Parathyroid adenoma (tissue), 2 donors: ENCODE measurements at regions not wholly inside any gene's neighbourhood (a gene's known extent, or its start where the extent isn't known, plus 50 kb on each side); places are given as distances from the start of the nearest gene placed in this dataset.

Source experiments
- H2AFZ ChIP-seq: fragments of 300-600 bp; sonication (generic); one replicate; pipeline ENCODE4 v1.7.0; 2017; ENCODE audit warnings: antibody characterized with exemption, mild to moderate bottlenecking
- H3K27ac ChIP-seq: fragments of 300-600 bp; sonication (generic); one replicate; pipeline ENCODE4 v1.7.0; 2017
- H3K27me3 ChIP-seq: fragments of 300-600 bp; sonication (generic); one replicate; pipeline ENCODE4 v1.7.0; 2017; ENCODE audit warnings: low read length; ENCODE audit not compliant: control insufficient read depth, insufficient read depth
- H3K36me3 ChIP-seq: fragments of 300-600 bp; sonication (generic); one replicate; pipeline ENCODE4 v1.7.0; 2017; ENCODE audit warnings: low read length; ENCODE audit not compliant: control insufficient read depth, insufficient read depth
- H3K4me1 ChIP-seq: fragments of 300-600 bp; sonication (generic); one replicate; pipeline ENCODE4 v1.7.0; 2017; ENCODE audit warnings: control low read depth
- H3K4me2 ChIP-seq: fragments of 300-600 bp; sonication (generic); one replicate; pipeline ENCODE4 v1.7.0; 2017; ENCODE audit warnings: low read length
- H3K4me3 ChIP-seq: fragments of 300-600 bp; sonication (generic); one replicate; pipeline ENCODE4 v1.7.0; 2017; ENCODE audit warnings: low read depth, low read length
- H3K79me2 ChIP-seq: fragments of 300-600 bp; sonication (generic); one replicate; pipeline ENCODE4 v1.7.0; 2017; ENCODE audit warnings: control low read depth
- H3K9ac ChIP-seq: fragments of 300-600 bp; sonication (generic); one replicate; pipeline ENCODE4 v1.7.0; 2017; ENCODE audit warnings: mild to moderate bottlenecking
- H3K9me3 ChIP-seq: fragments of 300-600 bp; sonication (generic); one replicate; pipeline ENCODE4 v1.7.0; 2017; ENCODE audit warnings: low read length; ENCODE audit not compliant: control insufficient read depth
- TF ChIP-seq, protein P1 (sequence below): fragments of 300-600 bp; sonication (generic); IDR thresholded peaks from one replicate; pipeline ENCODE4 v1.7.0; 2017; ENCODE audit warnings: antibody characterized with exemption, mild to moderate bottlenecking
- donor health status: primary hyperparathyroidism.

DNA sequence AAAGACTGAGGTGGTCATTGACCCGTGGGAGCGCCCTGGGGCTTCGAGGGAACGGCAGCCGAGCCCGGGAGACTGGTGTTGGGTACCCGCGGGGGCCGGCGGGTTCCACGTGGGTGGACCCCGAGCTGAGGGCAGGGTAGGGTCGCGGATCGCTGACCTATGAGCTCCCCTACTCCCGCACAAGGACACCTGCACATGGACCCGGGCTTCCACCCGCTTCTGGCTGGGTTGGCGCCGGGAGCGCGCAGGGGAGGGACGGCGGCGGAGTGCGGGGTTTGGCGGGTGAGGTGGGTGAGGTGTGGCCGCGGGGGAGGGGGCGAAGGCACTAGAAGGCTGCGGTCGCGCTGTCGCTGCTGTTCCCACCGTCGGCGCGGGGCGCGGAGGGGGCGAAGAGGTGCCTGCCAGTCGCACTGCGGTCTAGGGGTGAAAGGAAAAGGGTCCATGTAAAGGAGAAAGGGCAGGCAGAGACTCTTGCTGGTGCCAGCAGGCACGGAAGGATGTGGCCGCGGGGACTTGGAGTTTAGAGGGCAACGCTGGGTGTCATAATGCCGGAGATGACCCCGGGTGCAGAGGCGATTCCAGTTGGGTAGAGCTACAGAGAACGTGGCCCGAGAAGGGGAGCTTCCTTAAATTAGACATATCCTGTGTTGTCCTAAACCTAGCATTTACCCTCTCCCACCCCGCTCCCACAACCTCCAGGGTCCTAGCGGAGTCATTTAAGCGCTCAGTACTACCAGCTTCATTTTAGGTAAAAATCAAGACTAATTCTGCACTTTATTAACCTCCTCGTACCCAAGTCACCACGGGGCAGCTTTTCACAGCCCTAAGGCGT lies 245.9 kb upstream of the TOPAZ1 start:
- H3K27ac ChIP-seq: no peak overlapping the region
- no peak overlapping the region for H3K9ac ChIP-seq
- H3K4me3 ChIP-seq: no peak overlapping the region
- TF ChIP-seq, protein P1, sequence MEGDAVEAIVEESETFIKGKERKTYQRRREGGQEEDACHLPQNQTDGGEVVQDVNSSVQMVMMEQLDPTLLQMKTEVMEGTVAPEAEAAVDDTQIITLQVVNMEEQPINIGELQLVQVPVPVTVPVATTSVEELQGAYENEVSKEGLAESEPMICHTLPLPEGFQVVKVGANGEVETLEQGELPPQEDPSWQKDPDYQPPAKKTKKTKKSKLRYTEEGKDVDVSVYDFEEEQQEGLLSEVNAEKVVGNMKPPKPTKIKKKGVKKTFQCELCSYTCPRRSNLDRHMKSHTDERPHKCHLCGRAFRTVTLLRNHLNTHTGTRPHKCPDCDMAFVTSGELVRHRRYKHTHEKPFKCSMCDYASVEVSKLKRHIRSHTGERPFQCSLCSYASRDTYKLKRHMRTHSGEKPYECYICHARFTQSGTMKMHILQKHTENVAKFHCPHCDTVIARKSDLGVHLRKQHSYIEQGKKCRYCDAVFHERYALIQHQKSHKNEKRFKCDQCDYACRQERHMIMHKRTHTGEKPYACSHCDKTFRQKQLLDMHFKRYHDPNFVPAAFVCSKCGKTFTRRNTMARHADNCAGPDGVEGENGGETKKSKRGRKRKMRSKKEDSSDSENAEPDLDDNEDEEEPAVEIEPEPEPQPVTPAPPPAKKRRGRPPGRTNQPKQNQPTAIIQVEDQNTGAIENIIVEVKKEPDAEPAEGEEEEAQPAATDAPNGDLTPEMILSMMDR: no peak
- H3K36me3 ChIP-seq: no peaks in the 10 kb centered on the region
- H3K4me2 ChIP-seq: peak overlapping the region; percentile 57
- H3K9me3 ChIP-seq: peaks cover 5% of the 10 kb centered on the region
- peaks cover 19% of the 10 kb centered on the region for H3K4me1 ChIP-seq
- H2AFZ ChIP-seq: peak overlapping the region; percentile 19
- H3K27me3 ChIP-seq: peaks cover 8% of the 10 kb centered on the region
- no peaks in the 10 kb centered on the region for H3K79me2 ChIP-seq

DNA sequence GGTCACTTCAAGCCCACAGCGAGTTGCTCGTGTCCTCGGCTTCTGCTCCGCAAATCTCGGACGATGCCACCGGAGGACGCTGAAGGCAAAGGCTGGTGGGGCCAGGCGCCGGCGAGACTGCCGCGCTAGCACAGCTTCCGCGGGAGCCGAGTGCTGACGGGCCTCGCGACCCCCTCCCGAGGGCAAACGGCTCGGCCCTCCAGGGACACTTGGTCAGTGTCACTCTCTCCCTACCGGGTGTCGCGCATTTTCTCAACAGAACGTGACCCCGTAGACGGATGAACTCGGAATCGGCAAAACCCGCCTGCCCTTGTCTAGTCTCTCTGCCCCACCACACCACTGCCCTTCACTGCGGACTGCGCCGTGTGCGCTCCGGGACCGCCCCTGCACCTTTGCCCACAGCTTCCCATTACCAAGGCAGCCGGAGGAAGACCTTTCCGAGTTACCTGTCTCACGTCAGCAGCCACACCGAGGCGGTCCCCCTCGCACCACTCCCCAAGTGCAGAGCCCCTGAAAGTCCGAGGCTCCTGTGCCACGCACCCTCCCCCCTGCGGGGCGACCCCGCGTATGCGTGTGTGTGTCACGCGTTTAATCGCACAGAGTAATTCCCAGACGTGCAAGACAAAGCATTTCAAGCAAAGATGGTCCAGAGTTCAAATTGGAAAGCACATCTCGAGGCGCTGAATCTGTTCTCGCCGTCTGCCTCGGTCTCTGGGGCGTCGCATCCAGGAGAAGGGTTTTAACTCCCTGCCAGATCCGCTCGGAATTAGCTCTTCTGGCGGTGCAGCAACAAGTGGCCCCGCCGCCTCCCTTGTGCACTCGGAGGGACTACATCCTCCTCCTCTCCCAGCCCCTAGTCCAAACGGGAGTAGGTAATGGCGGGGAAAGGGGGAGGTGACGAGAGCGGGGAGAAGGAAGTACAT lies 245.0 kb upstream of the TOPAZ1 start:
- TF ChIP-seq, protein P1: peak; percentile 31
- H3K27me3 ChIP-seq: peaks cover 8% of the 10 kb centered on the region
- no peaks in the 10 kb centered on the region for H3K79me2 ChIP-seq
- H3K36me3 ChIP-seq: no peaks in the 10 kb centered on the region
- H3K27ac ChIP-seq: no peak overlapping the region
- H3K4me2 ChIP-seq: peak overlapping the region; percentile 56
- H3K9ac ChIP-seq: no peak overlapping the region
- peaks cover 19% of the 10 kb centered on the region for H3K4me1 ChIP-seq
- peak overlapping the region; percentile 19 for H2AFZ ChIP-seq
- H3K4me3 ChIP-seq: peak overlapping the region; percentile 36
- no peaks in the 10 kb centered on the region for H3K9me3 ChIP-seq

DNA sequence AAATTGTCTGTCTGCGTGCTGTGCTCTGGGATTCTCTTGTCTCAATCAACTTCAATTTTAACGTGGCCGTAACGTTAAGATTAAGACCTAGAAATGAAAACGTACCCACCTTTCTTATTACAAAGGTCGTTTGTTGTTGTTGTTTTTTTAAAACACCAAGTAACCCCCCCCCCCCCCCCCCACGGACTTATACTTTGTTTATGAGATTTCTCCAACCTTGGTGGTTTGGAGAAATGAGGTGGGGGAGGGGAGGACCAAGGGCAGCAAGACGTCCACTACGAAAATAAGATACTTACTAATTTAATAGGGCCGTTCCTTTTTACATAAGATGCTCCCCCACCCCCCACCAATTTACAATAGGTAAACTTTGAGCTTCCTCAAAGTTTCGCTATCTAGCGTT lies 244.4 kb upstream of the TOPAZ1 start:
- Histone ChIP-seq H2AFZ (no peak overlapping the region), H3K4me1 (peaks cover 19% of the 10 kb centered on the region), H3K4me2 (peak overlapping the region; percentile 56), H3K27ac (no peak overlapping the region), H3K9me3 (no peaks in the 10 kb centered on the region), H3K9ac (no peak overlapping the region), H3K4me3 (no peak overlapping the region), H3K27me3 (peaks cover 8% of the 10 kb centered on the region), H3K79me2 (no peaks in the 10 kb centered on the region), H3K36me3 (no peaks in the 10 kb centered on the region)
- TF ChIP-seq, protein P1: no peak

DNA sequence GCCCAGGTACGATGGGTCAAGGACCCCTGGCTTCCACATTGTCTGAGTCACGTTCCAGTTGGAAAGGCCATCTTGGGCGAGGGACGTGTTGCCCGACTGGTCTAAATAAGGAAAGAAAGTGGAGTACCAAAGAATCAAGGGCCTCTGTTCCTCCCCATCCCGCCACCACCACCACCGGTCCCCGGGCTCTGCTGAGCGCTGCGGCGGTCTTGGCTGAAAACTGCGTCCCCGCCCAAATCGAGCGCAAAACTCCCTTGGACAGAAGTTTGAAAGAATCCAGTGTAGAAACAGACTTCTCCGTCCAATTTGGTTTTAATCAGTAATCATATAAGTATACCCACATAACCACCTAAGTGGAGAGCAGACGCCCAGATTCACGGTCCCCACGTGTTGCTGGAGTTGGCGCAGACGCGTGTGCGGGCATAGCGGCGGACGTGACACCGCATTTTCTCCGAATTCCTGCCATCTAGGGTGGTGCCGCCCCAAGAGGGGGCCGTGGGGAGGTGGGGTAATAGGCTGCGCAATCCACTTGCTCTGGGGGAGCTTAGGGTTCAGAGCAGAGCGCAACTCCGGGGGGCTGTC lies 243.8 kb upstream of the TOPAZ1 start:
- H3K27ac ChIP-seq: no peak overlapping the region
- H3K36me3 ChIP-seq: no peaks in the 10 kb centered on the region
- peaks cover 8% of the 10 kb centered on the region for H3K27me3 ChIP-seq
- H3K4me2 ChIP-seq: peak overlapping the region; percentile 75
- no peak overlapping the region for H2AFZ ChIP-seq
- H3K4me1 ChIP-seq: peaks cover 19% of the 10 kb centered on the region
- no peak overlapping the region for H3K9ac ChIP-seq
- TF ChIP-seq, protein P1: no peak
- no peak overlapping the region for H3K4me3 ChIP-seq
- H3K9me3 ChIP-seq: no peaks in the 10 kb centered on the region
- no peaks in the 10 kb centered on the region for H3K79me2 ChIP-seq
